GM21360 (cell line): ENCODE measurements at regions not wholly inside any gene's neighbourhood (a gene's known extent, or its start where the extent isn't known, plus 50 kb on each side); places are given as distances from the start of the nearest gene placed in this dataset.
"Not testable (repeated sequence)": the region's sequence is repeated elsewhere in the genome, so short reads cannot be mapped to it uniquely, and the experiment has no call there.

Experiments
- ATAC-seq: cut with Tn5 transposase; IDR thresholded peaks from one replicate; pipeline ENCODE4 v1.9.1; 2021; ENCODE audit warnings: mild to moderate bottlenecking, moderate library complexity; ENCODE audit not compliant: unreplicated experiment

DNA sequence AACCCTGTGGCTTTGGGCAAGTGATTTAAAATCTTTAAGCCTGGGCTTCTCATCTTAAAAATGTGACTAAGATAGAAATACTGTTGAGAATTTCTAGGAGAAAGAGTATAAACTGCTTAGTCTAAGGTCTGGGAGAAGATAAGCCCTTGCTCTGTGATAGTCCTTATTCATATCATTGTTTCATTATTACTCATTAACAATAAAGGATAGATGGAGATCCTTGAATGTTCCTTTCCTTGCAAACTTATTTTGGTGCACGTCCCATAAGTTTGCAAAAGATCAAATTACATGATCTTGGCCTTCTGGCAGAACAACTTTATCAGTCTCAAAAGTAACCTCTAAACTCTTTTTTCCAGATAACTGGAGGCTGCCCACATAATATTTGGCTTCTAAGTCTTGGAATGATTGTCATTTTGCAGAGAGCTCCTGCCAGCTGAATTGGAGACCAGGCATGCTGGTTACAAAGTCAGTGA lies 138.3 kb downstream of the FAM124B start:
- no peak for ATAC-seq

DNA sequence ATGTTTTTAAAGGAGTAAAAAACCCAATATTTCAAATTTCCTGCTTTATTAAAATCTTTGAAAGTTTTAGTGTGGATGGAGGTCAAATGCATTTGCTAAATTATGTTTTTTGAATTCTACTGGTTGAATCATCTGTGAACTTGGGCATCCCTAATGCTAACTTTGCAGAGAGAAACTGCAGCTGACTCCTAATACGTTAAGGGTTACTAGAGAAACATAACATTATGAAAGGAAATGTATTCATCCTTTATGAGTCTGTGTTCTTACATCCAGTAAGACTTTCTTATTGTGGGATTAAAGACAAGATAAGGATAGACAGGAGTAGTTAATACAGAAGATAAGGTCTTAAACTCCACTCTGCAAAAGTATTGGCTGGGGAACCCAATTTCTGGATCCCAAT lies 140.6 kb downstream of the FAM124B start:
- ATAC-seq = no peak

DNA sequence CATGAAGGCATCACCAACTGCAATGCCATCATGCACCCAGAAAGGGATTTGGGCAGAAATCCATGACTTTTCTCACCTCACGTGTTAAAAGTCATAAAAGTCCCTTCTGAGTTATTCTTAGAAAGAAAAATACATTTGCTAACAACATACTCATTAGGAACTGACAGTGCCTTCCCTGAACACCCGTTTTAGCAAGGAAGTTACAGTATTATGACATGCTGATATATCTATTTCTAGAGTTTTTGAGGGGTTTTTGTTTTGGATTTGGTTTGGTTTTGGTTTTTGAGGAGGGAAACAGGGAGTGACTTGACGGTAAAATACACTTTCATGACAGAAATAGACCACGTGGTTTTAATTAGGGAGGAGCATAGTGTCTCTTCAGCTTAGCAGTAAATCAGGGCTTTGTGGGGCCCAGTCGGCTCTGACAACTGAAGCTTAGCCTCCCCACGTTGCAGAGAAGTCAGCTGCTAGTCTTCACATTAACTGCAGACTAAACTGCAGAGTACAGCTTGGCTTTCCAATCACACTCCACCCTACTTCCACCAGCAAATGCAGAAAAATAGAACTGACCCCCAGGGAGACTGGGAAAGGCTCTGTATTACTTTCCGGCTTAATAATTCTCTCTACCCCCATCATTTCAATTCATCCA lies 141.4 kb downstream of the FAM124B start:
- ATAC-seq = no peak

DNA sequence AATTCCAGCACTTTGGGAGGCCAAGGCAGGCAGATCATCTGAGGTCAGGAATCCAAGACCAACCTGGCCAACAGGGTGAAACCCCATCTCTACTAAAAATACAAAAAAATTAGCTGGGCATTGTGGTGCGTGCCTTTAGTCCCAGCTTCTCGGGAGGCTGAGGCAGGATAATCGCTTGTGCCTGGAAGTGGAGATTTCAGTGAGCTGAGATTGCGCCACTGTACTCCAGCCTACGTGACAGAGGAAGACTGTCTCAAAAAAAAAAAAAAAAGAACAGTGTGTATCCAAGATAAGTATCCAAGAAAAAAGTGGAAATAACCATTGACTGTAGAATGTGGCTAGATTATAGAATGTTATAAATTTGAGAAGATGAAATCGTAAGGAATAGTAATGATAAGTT lies 142.1 kb downstream of the FAM124B start:
- no peak for ATAC-seq

DNA sequence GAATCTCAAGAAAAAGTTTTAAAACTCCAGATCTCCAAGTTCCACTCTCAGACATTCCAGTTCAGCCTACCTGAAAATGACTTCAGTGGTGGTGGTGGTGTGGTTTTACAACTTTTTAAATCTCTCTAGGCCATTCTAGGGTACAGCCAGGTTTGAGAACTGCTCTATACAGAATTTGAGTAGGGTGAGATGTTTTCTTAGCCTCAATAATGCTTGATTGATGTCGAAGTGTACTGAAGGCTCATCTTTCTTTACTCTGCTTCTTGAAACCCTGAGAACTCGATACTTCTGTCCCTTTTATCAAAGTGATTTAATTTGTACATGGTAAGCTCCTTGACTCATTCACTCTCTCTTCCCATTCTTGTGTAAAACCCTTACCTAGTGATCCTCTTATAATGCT lies 143.8 kb downstream of the FAM124B start:
- ATAC-seq = no peak

DNA sequence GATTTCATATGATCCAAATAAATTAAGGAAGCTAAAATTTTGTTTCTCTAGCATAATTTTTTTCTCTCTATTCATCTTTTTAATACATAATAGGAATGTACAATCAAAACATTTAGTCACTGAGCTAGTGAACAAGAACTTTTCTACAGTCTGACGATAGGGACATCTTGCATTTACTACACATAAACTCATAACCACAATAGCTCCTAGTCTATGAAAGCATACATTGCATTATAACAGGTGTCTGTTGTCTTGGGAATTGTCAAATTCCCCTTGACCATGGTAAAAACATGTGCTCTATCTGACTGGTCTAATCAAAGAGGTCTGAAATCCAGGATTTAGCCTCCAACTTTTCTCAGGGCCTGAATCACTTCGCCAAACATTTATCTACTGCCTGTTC lies 144.8 kb downstream of the FAM124B start:
- no peak for ATAC-seq

DNA sequence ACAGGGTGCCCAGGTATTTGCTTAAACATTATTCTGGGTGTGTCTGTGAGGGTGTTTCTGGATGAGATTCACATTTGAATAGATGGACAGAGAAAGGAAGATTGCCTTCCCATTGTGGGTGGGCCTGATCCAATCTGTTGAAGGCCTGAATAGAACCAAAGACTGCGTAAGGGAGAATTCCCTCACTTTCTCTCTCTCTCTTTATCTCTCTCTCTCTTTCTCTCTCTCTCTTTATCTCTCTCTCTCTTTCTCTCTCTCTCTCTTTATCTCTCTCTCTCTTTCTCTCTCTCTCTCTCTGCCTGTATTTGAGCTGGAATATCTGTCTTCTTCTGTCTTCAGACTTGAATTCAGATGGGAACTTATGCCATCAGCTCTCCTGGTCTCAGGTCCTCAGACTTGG lies 148.4 kb downstream of the FAM124B start:
- no peak for ATAC-seq

DNA sequence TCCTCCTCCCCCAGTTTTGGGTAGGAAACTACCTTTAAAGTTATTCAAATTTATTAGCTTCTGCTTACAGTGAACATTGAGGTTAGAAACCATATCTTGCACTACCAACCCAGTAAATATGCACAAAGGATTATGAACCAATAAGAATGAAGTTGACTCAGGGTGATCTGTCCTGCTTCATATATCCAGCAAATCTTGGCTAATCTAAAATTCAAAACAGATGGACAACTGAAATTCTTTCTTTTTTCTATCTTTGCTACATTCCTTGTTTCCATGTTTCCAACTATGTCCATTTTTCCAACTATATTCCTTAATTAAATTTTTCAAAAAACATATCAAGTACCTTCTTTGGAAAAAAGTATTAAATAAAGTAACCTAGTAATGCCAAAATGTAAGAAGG lies 149.3 kb downstream of the FAM124B start:
- no peak for ATAC-seq

DNA sequence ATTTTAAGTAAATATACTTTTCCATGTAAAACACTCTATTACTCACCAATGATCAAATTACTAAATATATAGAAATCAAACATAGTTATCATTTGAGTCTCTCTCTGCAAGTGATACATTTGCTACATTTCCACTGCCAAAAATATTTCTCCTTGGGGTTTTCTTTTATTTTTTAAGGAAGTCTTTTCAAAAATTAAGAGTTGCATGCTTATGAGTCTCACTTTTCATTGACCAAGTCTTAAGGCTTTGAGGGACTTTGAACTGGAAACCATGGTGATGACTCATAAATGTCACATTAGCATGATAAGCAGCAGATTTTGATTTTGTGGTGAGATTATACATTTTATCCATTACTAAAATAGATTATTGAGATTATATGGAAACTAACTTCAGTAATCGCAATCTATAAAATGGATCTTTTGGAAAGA lies 152.9 kb downstream of the FAM124B start:
- ATAC-seq = no peak

DNA sequence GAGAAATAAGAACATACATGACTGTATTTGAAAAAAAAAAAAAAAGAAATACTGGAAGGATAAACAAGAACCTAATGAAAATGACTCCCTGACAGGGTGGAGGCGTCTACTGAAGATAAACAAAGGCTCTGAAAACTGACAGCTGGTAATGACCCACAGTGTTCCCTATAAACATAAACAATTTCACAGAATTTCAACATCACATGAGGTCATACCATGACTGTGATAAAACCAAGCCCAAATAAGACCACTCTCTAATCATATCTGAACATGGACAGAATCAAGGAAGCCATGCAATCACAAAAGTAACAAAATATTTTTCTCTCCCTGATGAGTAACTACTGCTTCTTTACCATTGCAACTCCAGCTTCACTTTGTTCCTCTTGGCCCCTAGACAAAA lies 159.3 kb downstream of the FAM124B start:
- no peak for ATAC-seq

DNA sequence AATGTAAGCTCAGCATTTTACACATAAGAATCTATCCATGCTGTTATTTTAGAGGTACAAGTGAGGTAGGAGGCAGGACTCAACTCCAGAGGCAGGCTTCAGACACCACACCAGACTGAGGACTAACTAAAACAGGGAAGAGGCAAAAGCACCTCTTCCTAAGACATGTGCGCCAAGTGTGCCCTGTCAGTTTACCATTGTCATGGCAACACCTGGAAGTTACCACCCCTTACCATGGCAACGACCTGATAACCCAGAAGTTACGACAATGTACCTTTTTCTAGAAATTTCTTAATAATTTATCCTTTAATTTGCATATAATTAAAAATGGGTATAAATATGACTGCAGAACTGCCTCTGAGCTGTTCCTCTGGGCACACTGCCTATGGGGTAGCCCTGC lies 160.1 kb downstream of the FAM124B start:
- ATAC-seq = no peak

DNA sequence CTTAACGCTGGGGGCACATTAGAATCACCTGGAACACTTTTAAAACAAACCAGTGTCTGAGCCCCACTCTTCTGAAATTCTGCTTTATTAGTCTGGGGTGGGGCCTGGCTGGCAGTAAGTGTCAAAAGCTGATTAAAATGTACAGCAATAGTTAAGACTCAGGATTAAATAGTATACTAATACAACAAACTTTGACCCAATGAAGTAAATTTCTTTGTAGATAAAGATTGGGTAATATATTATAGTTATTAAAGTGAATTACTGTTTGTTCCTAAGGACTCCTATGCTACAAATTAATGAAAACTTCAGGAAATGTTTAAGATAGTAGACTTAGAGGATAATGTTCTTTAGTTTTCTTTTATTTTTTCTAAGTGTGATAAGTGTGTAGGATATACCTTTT lies 160.9 kb downstream of the FAM124B start:
- no peak for ATAC-seq

DNA sequence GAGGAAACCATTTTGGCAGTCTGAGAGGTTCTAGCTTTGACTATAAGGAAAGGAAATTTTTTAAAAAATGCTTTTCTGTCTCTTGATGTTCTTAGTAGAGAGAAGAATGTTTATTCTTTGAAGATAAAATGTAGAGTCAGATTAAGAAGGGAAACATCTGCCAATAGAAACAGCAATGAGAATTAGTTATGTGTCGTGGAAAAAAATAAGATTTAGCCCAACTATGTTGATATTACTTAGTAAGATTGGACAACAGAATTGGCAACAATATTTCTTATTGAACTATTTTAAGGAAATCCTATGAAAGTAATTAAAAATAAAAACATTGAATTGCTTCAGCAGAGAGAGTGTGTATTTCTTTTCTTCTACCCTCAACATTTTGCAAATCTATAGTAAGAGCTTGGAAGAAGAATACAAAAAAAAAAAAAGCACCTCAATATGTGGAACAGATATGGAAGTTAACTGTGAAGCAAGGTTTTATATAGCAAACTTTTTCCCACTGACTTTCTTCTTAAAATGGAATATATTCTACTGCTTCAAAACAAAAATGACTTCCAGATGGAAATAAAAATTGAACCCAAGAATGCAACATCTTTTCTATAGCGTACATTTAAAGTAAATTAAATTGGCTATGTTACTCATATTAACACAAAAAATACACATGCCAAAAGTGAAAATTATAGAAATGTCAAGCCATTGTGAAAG lies 177.9 kb downstream of the FAM124B start:
- no peak for ATAC-seq

DNA sequence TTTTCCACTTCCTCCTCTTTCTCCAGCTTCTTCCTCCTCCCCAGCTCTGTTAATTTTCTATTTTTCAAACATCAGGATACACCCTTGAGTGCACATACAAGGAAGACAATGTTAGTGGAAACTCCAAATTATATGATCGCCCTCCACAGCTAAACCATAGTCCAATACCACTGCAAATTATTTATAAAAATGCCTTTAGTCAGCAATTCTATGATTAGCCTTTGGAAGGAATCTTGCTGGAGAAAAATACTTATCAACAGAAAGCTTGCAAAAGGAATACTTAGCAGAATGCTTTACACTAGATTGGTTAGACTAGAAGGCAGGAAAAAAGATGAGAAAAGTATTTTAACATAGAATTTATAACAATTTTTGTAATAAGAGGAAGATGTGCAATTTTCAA lies 178.9 kb downstream of the FAM124B start:
- no peak for ATAC-seq

DNA sequence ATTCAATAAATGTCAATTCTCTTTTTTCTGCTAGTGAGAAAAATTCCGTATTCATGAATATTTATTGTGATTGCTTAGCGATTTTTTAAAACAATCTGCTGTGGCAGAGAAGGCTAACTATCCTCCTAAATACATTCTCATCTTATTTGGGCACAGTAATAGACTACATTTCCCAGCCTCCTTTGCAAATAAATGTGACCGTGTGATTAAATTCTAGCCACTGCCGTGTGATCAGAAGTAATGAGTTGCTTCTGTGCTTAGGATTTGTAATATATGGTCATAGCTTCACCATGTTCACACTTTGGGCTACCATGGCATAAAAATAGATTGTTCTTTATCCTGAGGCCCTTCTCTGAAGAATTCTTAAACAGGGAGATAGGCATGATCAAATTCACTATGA lies 179.6 kb downstream of the FAM124B start:
- no peak for ATAC-seq

DNA sequence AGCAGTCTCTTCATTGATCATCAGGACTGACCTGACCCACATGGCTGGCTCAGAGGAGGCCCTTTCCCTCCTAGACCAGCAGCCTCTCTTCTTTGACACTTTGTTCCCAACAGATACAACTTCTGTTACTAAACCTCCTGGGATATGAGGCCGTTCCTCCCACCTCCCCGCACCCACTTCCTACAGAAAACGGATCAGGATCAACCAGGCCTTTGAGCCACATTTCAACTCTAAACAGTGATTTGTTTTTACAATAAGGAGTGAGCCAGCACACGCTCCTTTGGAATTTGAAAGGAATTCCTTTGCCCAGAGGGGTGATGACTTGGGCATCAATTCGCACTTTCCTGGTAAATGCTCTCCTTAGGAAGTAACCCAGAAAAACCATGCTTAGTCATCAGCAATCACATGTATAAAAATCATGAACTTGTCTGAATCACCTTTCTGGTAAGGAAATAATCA lies 180.4 kb downstream of the FAM124B start:
- no peak for ATAC-seq

DNA sequence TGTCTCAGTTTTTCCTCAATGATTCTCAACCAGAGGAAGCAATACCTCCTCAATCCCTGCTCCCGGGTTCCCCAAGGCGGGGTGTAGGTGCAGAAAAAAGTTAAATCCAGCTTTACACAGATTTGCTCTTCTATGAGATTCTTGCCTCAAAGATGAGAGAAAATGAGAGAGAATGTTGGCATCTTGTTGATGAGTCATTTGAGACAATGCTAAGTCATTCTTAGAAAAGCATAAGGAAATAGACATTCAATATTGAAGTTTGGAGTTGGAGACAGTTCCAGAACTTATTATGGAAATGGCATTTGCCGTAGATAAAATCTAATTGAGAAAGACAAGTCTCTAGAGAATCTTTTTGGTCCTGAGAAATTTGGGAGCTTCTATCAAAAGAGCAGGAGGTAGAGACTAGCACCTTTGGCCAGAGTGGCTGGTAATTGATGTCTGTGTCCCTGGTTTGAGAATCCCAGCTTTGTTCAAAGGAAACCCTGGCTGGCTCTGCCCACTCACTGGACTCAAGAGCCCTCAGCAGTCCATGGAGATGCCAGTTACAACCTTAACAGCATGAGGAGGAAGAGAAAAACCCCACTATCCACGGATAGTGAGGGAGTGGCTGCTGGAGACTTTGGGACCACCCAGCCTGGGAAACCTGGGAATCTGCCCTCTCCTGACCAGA lies 181.2 kb downstream of the FAM124B start:
- no peak for ATAC-seq

DNA sequence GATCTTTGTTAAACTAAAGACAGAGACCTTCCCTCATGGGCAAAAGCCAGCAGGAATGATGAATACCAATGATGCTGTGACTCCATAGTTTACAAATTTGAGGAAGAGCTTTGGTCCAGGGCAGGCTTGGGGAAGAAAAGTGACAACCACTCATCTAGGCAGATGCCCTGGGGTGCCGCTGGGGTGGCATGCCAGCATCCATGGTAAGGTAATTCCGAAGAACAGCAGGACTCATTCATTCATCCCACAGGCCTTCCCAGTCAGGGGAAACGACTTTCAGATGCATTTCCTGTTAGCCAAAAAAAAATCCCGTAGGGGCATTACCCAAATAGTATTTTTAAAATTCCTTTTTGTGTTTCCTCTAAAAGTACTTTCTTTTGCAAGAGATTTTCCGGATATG lies 180.7 kb upstream of the SERPINE2 start:
- no peak for ATAC-seq

DNA sequence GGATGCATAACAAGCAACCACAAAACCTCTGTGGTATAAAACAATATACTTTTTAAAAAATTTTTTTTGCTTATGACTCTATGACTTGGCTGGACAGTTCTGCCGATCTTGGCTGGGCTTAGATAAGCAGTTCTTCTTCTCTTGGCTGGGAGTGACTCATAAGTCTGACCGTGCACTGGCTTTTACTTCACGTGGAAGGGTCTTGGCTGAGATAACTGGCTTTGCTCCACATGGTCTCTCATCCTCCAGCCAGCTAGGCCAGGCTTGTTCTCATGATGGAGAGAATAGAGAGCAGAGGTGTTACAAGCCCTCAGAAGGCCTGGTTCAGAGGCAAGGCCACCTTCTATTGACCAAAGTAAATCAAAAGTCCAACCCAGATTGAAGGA lies 178.9 kb upstream of the SERPINE2 start:
- no peak for ATAC-seq

DNA sequence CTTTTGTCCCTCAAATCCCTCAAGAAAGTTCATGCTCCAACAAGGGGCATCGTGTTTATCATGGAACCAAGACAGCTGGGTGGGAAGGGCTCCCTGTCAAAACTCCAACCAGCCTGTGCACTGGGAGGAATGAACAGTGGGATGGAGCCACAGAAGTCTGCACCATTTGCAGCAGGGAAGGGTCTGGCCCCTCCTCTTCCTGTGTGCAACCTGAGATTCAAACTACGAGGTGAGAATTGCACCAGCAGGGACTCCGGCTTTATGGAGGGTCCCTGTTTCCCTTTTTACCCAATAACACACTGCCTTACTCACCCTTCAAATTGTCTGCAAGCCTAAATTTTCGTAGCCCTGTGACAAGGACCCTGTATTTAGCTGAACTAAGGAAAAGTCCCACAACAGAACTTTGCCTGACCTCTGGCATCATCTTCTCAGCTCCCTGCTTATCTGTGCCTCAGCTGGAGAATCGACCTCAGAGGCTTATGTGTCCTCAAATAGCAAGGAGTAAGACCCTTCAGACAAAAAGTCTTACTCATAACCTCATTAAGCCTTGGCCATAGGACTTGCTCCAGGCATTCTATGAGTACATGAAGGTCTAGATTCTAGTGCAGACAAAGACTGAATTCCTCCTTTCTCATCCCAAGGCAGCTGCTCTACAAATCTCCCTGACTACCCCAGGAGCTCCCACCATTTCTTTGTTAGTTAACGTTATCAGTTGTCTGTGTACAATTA lies 178.3 kb upstream of the SERPINE2 start:
- ATAC-seq = no peak

DNA sequence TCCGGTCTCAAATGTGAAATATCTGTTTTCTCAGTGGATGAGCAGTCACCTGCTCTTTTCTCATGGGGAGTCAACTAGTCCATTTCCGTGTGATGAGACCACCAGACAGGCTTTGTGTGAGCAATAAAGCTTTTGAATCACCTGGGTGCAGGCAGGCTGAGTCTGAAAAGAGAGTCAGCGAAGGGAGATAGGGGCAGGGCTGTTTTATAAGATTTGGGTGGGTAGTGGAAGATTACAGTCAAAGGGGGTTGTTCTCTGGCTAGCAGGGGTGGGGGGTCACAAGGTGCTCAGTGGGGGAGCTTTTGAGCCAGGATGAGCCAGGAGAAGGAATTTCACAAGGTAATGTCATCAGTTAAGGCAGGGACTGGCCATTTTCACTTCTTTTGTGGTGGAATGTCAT lies 176.5 kb upstream of the SERPINE2 start:
- ATAC-seq = not testable (repeated sequence)
